ENCODE measurements at regions not wholly inside any gene's neighbourhood (a gene's known extent, or its start where the extent isn't known, plus 50 kb on each side); places are given as distances from the start of the nearest gene placed in this dataset.

- no peak for DNase-seq (ENCODE audit: low read depth)
- H3K4me3 ChIP-seq (ENCODE audit: low read length), result no peak overlapping the region
- TF ChIP-seq, protein P1, sequence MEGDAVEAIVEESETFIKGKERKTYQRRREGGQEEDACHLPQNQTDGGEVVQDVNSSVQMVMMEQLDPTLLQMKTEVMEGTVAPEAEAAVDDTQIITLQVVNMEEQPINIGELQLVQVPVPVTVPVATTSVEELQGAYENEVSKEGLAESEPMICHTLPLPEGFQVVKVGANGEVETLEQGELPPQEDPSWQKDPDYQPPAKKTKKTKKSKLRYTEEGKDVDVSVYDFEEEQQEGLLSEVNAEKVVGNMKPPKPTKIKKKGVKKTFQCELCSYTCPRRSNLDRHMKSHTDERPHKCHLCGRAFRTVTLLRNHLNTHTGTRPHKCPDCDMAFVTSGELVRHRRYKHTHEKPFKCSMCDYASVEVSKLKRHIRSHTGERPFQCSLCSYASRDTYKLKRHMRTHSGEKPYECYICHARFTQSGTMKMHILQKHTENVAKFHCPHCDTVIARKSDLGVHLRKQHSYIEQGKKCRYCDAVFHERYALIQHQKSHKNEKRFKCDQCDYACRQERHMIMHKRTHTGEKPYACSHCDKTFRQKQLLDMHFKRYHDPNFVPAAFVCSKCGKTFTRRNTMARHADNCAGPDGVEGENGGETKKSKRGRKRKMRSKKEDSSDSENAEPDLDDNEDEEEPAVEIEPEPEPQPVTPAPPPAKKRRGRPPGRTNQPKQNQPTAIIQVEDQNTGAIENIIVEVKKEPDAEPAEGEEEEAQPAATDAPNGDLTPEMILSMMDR (IDR thresholded peaks at IDR 0.05; ENCODE audit: insufficient read depth, low read depth, low read length, missing control alignments), result no peak
These were observed 211.7 kb upstream of the WSB1 start for GRCh38 chr17:27082023-27082774.

- no peak for DNase-seq (ENCODE audit: low read depth)
- TF ChIP-seq, protein P1 (IDR thresholded peaks at IDR 0.05; ENCODE audit: insufficient read depth, low read depth, low read length, missing control alignments), result no peak
- no peak overlapping the region for H3K4me3 ChIP-seq (ENCODE audit: low read length)
These were observed 211.1 kb upstream of the WSB1 start for GRCh38 chr17:27082775-27083154.

- TF ChIP-seq, protein P1 (IDR thresholded peaks at IDR 0.05; ENCODE audit: insufficient read depth, low read depth, low read length, missing control alignments), result no peak
- DNase-seq (ENCODE audit: low read depth), result no peak
- H3K4me3 ChIP-seq (ENCODE audit: low read length), result no peak overlapping the region
These were observed 210.3 kb upstream of the WSB1 start for GRCh38 chr17:27083408-27084185.

- no peak overlapping the region for H3K4me3 ChIP-seq (ENCODE audit: low read length)
- no peak for DNase-seq (ENCODE audit: low read depth)
- TF ChIP-seq, protein P1 (IDR thresholded peaks at IDR 0.05; ENCODE audit: insufficient read depth, low read depth, low read length, missing control alignments), result no peak
These were observed 208.4 kb upstream of the WSB1 start for GRCh38 chr17:27085517-27085916.

GRCh38 chr17:27086526-27086925 lies 207.4 kb upstream of the WSB1 start:
- TF ChIP-seq, protein P1 (IDR thresholded peaks at IDR 0.05; ENCODE audit: insufficient read depth, low read depth, low read length, missing control alignments), result no peak
- DNase-seq (ENCODE audit: low read depth), result no peak
- H3K4me3 ChIP-seq (ENCODE audit: low read length), result no peak overlapping the region

- TF ChIP-seq, protein P1 (IDR thresholded peaks at IDR 0.05; ENCODE audit: insufficient read depth, low read depth, low read length, missing control alignments), result no peak
- no peak for DNase-seq (ENCODE audit: low read depth)
- no peak overlapping the region for H3K4me3 ChIP-seq (ENCODE audit: low read length)
These were observed 205.8 kb upstream of the WSB1 start for GRCh38 chr17:27087935-27088766.

Measured in epithelial cell of esophagus (primary cell).